GM12878 (cell line): ENCODE measurements at regions not wholly inside any gene's neighbourhood (a gene's known extent, or its start where the extent isn't known, plus 50 kb on each side); places are given as distances from the start of the nearest gene placed in this dataset.

Experiments used
- ATAC-seq: fragments of 200-7000 bp; cut with Tn5 transposase; 3 replicates; pipeline ENCODE4 v1.9.1; 2020; ENCODE audit warnings: mild to moderate bottlenecking, moderate library complexity
- BruUV-seq: library from RNA; stranded (reverse); fragments of 400-500 nt; replicated peaks from 2 replicates; lab custom pipeline; 2021; lab: Mats Ljungman, UMichigan
- CTCF ChIA-PET: fragments of 300-600 bp; sonication (Branson Sonifier 250); formaldehyde crosslinking; extraction: SDS; loops from one replicate; lab custom pipeline; 2021; ENCODE audit warnings: inconsistent platforms; lab: Yijun Ruan, JAX
- POLR2A ChIA-PET: fragments of 350-600 bp; formaldehyde crosslinking; extraction: SDS; loops from one replicate; lab custom pipeline; 2021; ENCODE audit warnings: inconsistent platforms; lab: Charles Lee
- RAD21 ChIA-PET: fragments of 300-600 bp; sonication (Branson Sonifier 250); formaldehyde crosslinking; loops from one replicate; lab custom pipeline; 2023; ENCODE audit warnings: antibody characterized with exemption; ENCODE audit not compliant: unreplicated experiment; lab: Charles Lee
- SMC1A ChIA-PET: fragments of 300-600 bp; sonication (Branson Sonifier 250); formaldehyde crosslinking; loops from one replicate; lab custom pipeline; 2023; ENCODE audit not compliant: unreplicated experiment, uncharacterized antibody; lab: Charles Lee
- DNase-seq: peaks from one replicate; pipeline ENCODE4 v3.0.0-alpha.2; 2011; ENCODE audit warnings: low read depth, low spot score
- FAIRE-seq: peaks from 3 replicates; lab custom pipeline; 2011; peaks lifted over from hg19 to GRCh38; lab: Jason Lieb, UNC
- H2AFZ ChIP-seq: 2 replicates; pipeline ENCODE4 v1.6.0; 2011; ENCODE audit warnings: low read depth, low read length, control low read depth; ENCODE audit not compliant: control insufficient read depth
- H3K27ac ChIP-seq: 2 replicates; pipeline ENCODE4 v1.5.1; 2011; ENCODE audit warnings: control low read depth; ENCODE audit not compliant: control insufficient read depth, insufficient read depth
- H3K27me3 ChIP-seq, 2 experiments: replicated peaks in 1 of 2; 2 replicates each; pipeline versions ENCODE4 v1.6.0 to v1.6.1; 2011; ENCODE audit warnings: low read length in 1 of 2; ENCODE audit not compliant: control insufficient read depth in 2 of 2, insufficient read depth in 2 of 2
- H3K36me3 ChIP-seq, 2 experiments: 2 replicates each; pipeline ENCODE4 v1.5.1; 2011; ENCODE audit warnings: low read length in 1 of 2; ENCODE audit not compliant: control insufficient read depth in 2 of 2, insufficient read depth in 2 of 2
- H3K4me1 ChIP-seq: 2 replicates; pipeline ENCODE4 v1.6.1; 2011; ENCODE audit warnings: mild to moderate bottlenecking, low read length, moderate library complexity, mixed read lengths; ENCODE audit not compliant: control insufficient read depth, insufficient read depth
- H3K4me2 ChIP-seq: 2 replicates; pipeline ENCODE4 v1.6.0; 2011; ENCODE audit warnings: control low read depth; ENCODE audit not compliant: control insufficient read depth, insufficient read depth
- H3K4me3 ChIP-seq: fragments of 200-600 bp; sonication (generic); 2 replicates; pipeline ENCODE4 v1.5.1; 2016
- H3K79me2 ChIP-seq: 2 replicates; pipeline ENCODE4 v1.6.0; 2011; ENCODE audit warnings: low read length; ENCODE audit not compliant: control insufficient read depth, insufficient read depth
- H3K9ac ChIP-seq: 2 replicates; pipeline ENCODE4 v1.8.0; 2011; ENCODE audit warnings: low read length, control low read depth, mixed read lengths; ENCODE audit not compliant: control insufficient read depth, insufficient read depth
- H3K9me3 ChIP-seq: replicated peaks from 3 replicates; pipeline ENCODE4 v1.5.1; 2011; ENCODE audit warnings: mild to moderate bottlenecking, low read length; ENCODE audit not compliant: control insufficient read depth, insufficient read depth
- H4K20me1 ChIP-seq: 2 replicates; pipeline ENCODE4 v1.6.0; 2011; ENCODE audit not compliant: control insufficient read depth, insufficient read depth
- IRF3 ChIP-seq: fragments of 450-650 bp; IDR thresholded peaks from 2 replicates; pipeline ENCODE4 v1.6.1; 2014; ENCODE audit warnings: mild to moderate bottlenecking
- IRF4 ChIP-seq: IDR thresholded peaks from 2 replicates; pipeline ENCODE4 v1.6.1; 2011; ENCODE audit warnings: low read depth, low read length
- JUNB ChIP-seq: IDR thresholded peaks from 2 replicates; pipeline ENCODE4 v1.6.1; 2016; ENCODE audit warnings: antibody characterized with exemption, mild to moderate bottlenecking
- KAT2A ChIP-seq: conservative IDR thresholded peaks from 2 replicates; pipeline ENCODE4 v1.6.1; 2011; ENCODE audit warnings: low read depth, low read length; ENCODE audit not compliant: control insufficient read depth
- MTA3 ChIP-seq: IDR thresholded peaks from 2 replicates; pipeline ENCODE4 v1.6.1; 2012; ENCODE audit warnings: low read length, inconsistent platforms, borderline replicate concordance
- NFXL1 ChIP-seq: fragments of 450-650 bp; IDR thresholded peaks from 2 replicates; pipeline ENCODE4 v1.6.1; 2017; ENCODE audit warnings: antibody characterized with exemption, mild to moderate bottlenecking, borderline replicate concordance
- TCF3 ChIP-seq: IDR thresholded peaks from 2 replicates; pipeline ENCODE4 v1.6.1; 2012; ENCODE audit warnings: low read depth, mild to moderate bottlenecking, low read length, borderline replicate concordance; ENCODE audit not compliant: insufficient read depth
- USF1 ChIP-seq: IDR thresholded peaks from 2 replicates; pipeline ENCODE4 v1.6.1; 2011; ENCODE audit warnings: borderline replicate concordance, low read depth, mild to moderate bottlenecking, moderate library complexity, mixed read lengths, low read length; ENCODE audit not compliant: insufficient read depth; ENCODE audit errors: extremely low read length
- USF2 ChIP-seq: IDR thresholded peaks from 2 replicates; pipeline ENCODE4 v1.6.1; 2011; ENCODE audit warnings: low read depth, low read length, improper control_type of control experiment, borderline replicate concordance
- ZBED1 ChIP-seq: IDR thresholded peaks from 2 replicates; pipeline ENCODE4 v1.6.1; 2016; ENCODE audit warnings: borderline replicate concordance
- ZNF592 ChIP-seq: fragments of 450-650 bp; IDR thresholded peaks from 2 replicates; pipeline ENCODE4 v1.6.1; 2017; ENCODE audit warnings: mild to moderate bottlenecking, moderate library complexity
- ZNF687 ChIP-seq: fragments of 450-650 bp; IDR thresholded peaks from 2 replicates; pipeline ENCODE4 v1.6.1; 2017; ENCODE audit warnings: mild to moderate bottlenecking, moderate library complexity
- WGBS: methylation state at CpG from one replicate; pipeline ENCODE4 v1.1.6; 2016; ENCODE audit warnings: low lambda C conversion rate; ENCODE audit not compliant: insufficient replicate concordance, insufficient coverage; ENCODE audit errors: missing lambda C conversion rate; 5-methylcytosine and 5-hydroxymethylcytosine counted together
- in situ Hi-C: fragments of 300-500 bp; cut with MboI; formaldehyde crosslinking; loops from 9 replicates; pipeline ENCODE4 v1.14.3; 2018; ENCODE audit warnings: mixed read lengths
- intact Hi-C: fragments of 100-400 bp; cut with micrococcal nuclease; formaldehyde crosslinking; loops from one replicate; pipeline ENCODE4 v1.14.2; 2022; ENCODE audit not compliant: unreplicated experiment

- no peak overlapping the region for H3K4me2 ChIP-seq
- no peaks in the 10 kb centered on the region for H3K36me3 ChIP-seq
- BruUV-seq, result no TSS peak
- ChIA-PET SMC1A (no interaction called here), POLR2A (no interaction called here), RAD21 (no interaction called here), CTCF (no interaction called here)
- no peak overlapping the region for H3K4me3 ChIP-seq
- H3K4me1 ChIP-seq, result no peaks in the 10 kb centered on the region
- H3K9ac ChIP-seq, result no peak overlapping the region
- FAIRE-seq (no peak), DNase-seq (no peak), ATAC-seq (no peak)
- H3K9me3 ChIP-seq, result no peaks in the 10 kb centered on the region
- H2AFZ ChIP-seq, result no peak overlapping the region
- H3K27ac ChIP-seq, result no peak overlapping the region
- no peaks in the 10 kb centered on the region for H3K27me3 ChIP-seq
- 21% methylated on average over 4 of the region's 4 CpGs for WGBS
- intact Hi-C loops, result no loop called here
- H3K79me2 ChIP-seq, result no peaks in the 10 kb centered on the region
- in situ Hi-C loops, result no loop called here
- H4K20me1 ChIP-seq, result no peaks in the 10 kb centered on the region
- TF ChIP-seq ZNF592, result no peak
- no peak for TF ChIP-seq USF2
- TF ChIP-seq ZNF687, result no peak
- no peak for TF ChIP-seq USF1
- TF ChIP-seq IRF4, result no peak
- TF ChIP-seq MTA3, result no peak
- TF ChIP-seq ZBED1, result no peak
- no peak for TF ChIP-seq JUNB
- no peak for TF ChIP-seq TCF3
- TF ChIP-seq NFXL1, result no peak
- no peak for TF ChIP-seq KAT2A
- no peak for TF ChIP-seq IRF3
Observed at GRCh38 chr2:5939553-5939952, 247.4 kb downstream of the SOX11 start.
